ENCODE measurements at regions not wholly inside any gene's neighbourhood (a gene's known extent, or its start where the extent isn't known, plus 50 kb on each side); places are given as distances from the start of the nearest gene placed in this dataset.

DNA sequence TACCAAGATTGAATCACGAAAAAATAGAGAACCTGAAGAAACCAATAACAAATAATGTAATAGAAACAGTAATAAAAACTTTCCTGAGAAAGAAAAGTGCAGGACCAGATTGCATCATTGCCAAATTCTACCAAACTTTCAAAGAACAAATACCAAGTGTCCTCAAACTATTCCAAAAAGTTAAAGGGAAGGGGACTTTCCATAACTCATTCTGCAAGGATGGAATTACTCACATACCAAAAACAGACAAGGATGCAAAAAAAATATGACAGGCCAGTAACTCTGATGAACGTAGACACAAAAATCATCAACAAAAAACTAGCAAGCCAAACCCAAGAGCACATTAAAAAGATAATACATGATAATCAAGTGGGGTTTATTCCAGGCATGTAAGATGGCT lies 172.3 kb upstream of the SLC35G4 start:
- TF ChIP-seq, protein P1, sequence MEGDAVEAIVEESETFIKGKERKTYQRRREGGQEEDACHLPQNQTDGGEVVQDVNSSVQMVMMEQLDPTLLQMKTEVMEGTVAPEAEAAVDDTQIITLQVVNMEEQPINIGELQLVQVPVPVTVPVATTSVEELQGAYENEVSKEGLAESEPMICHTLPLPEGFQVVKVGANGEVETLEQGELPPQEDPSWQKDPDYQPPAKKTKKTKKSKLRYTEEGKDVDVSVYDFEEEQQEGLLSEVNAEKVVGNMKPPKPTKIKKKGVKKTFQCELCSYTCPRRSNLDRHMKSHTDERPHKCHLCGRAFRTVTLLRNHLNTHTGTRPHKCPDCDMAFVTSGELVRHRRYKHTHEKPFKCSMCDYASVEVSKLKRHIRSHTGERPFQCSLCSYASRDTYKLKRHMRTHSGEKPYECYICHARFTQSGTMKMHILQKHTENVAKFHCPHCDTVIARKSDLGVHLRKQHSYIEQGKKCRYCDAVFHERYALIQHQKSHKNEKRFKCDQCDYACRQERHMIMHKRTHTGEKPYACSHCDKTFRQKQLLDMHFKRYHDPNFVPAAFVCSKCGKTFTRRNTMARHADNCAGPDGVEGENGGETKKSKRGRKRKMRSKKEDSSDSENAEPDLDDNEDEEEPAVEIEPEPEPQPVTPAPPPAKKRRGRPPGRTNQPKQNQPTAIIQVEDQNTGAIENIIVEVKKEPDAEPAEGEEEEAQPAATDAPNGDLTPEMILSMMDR (IDR thresholded peaks at IDR 0.05; ENCODE audit: insufficient read depth, low read depth, low read length): no peak
- no peak for DNase-seq (ENCODE audit: low read depth)
- no peak overlapping the region for H3K4me3 ChIP-seq (ENCODE audit: low read depth, low read length)

DNA sequence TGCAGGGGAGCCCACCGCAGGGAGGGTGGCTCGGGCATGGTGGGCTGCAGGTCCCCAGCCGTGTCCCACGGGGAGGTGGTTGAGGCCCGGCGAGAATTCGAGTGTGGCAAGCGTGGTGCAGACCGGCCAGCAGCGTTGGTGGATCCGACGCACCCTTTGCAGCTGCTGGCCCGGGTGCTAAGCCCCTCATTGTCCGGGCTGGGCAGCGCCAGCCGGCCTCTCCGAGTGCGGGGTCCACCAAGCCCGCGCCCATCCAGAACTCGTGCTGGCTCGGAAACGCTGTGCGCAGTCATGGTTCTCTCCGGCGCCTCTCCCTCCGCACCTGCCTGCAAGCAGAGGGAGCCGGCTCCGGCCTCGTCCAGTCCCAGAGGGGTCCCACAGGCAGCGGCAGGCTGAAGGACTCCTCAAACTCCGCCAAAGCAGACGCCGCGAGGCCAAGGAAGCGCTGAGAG lies 177.0 kb upstream of the SLC35G4 start:
- no peak for DNase-seq (ENCODE audit: low read depth)
- no peak overlapping the region for H3K4me3 ChIP-seq (ENCODE audit: low read depth, low read length)
- TF ChIP-seq, protein P1 (IDR thresholded peaks at IDR 0.05; ENCODE audit: insufficient read depth, low read depth, low read length): no peak

DNA sequence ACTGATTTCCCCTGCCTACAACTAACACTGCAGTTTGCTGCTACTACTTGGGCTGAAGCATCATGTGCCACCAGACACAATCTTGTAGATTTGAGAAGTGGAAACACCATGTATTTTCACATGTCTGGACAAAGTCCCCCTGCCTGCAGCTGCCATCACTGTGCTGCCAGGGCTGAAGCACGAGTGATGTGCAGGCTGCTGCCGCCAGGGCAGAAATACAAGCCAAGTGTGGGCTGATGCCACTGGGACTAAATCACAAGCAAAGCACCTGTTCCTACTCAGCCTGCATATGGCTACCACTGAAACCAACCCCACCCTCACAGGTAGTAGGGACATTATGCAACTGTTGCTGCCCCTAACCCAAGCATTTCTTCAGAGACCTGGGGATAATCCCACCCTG lies 179.5 kb upstream of the SLC35G4 start:
- H3K4me3 ChIP-seq (ENCODE audit: low read depth, low read length): no peak overlapping the region
- DNase-seq (ENCODE audit: low read depth): no peak
- TF ChIP-seq, protein P1 (IDR thresholded peaks at IDR 0.05; ENCODE audit: insufficient read depth, low read depth, low read length): no peak

DNA sequence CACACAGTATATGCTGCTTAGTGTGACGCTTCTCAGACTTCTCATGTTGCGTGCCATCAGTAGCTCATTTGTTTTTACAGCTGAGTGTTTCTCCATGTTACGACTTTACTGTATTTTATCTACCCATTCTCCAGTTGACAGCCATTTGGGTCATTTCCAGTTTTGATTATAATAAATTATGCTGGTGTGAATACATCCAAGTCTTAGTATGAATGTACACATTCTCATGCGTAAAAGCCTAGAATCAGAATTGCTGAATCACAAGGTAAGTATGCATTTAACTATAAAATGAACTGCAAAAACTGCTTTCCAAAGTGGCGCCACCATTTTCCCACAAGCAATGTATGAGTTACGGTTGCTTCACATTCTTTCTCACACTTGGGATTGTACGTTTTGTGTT lies 184.2 kb upstream of the SLC35G4 start:
- TF ChIP-seq, protein P1 (IDR thresholded peaks at IDR 0.05; ENCODE audit: insufficient read depth, low read depth, low read length): no peak
- no peak overlapping the region for H3K4me3 ChIP-seq (ENCODE audit: low read depth, low read length)
- no peak for DNase-seq (ENCODE audit: low read depth)

- H3K4me3 ChIP-seq (ENCODE audit: low read depth, low read length): no peak overlapping the region
- TF ChIP-seq, protein P1 (IDR thresholded peaks at IDR 0.05; ENCODE audit: insufficient read depth, low read depth, low read length): no peak
- no peak for DNase-seq (ENCODE audit: low read depth)
Observed at GRCh38 chr18:11419338-11419737, 190.1 kb upstream of the SLC35G4 start.

DNA sequence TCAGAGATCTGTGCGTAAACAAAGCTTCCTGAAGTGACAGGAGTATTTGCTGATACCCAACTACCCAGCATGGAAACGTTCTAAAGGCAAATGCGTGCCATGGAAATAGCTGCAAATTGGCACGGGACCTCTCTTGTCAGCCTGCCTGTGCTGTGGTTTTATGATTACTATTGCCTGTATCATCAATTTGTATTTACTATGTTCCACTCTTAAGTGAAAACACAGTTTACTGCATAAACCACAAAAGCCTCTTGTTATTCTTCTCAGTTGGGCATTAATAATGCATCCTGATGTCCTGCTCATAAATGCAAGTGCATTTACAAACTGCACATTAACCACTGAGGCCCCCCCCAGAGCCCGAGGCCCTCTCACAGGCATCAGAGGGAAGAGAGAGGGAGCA lies 196.6 kb upstream of the SLC35G4 start:
- H3K4me3 ChIP-seq (ENCODE audit: low read depth, low read length): no peak overlapping the region
- no peak for DNase-seq (ENCODE audit: low read depth)
- TF ChIP-seq, protein P1 (IDR thresholded peaks at IDR 0.05; ENCODE audit: insufficient read depth, low read depth, low read length): no peak

- H3K4me3 ChIP-seq (ENCODE audit: low read depth, low read length): no peak overlapping the region
- TF ChIP-seq, protein P1 (IDR thresholded peaks at IDR 0.05; ENCODE audit: insufficient read depth, low read depth, low read length): no peak
- no peak for DNase-seq (ENCODE audit: low read depth)
Observed at GRCh38 chr18:11411048-11411447, 198.3 kb upstream of the SLC35G4 start.

Measured in fibroblast of villous mesenchyme (primary cell).